Central memory CD8-positive, alpha-beta T cell (primary cell): ENCODE measurements at regions not wholly inside any gene's neighbourhood (a gene's known extent, or its start where the extent isn't known, plus 50 kb on each side); places are given as distances from the start of the nearest gene placed in this dataset.

Experiments used
- ATAC-seq: fragments of 150-1000 bp; cut with Tn5 transposase; replicated peaks from 2 replicates; pipeline ENCODE4 v1.10.0; 2022; ENCODE audit warnings: mild to moderate bottlenecking, moderate FRiP score, moderate number of reproducible peaks; ENCODE audit not compliant: poor library complexity, severe bottlenecking; ENCODE audit errors: extremely low read depth
- DNase-seq, 2 donors: peaks; one replicate each; pipeline ENCODE4 v3.0.0; 2021; ENCODE audit warnings: low spot score in 2 of 2
- H3K27ac Mint-ChIP-seq: one replicate; pipeline ENCODE4 v1.8.0; 2022; ENCODE audit warnings: low read depth, mild to moderate bottlenecking, moderate library complexity, mixed read lengths
- H3K27me3 Mint-ChIP-seq: one replicate; pipeline ENCODE4 v1.8.0; 2022; ENCODE audit warnings: mixed read lengths
- H3K36me3 Mint-ChIP-seq: one replicate; pipeline ENCODE4 v1.8.0; 2022; ENCODE audit warnings: mild to moderate bottlenecking, moderate library complexity, mixed read lengths; ENCODE audit not compliant: insufficient read depth
- H3K4me1 Mint-ChIP-seq: one replicate; pipeline ENCODE4 v1.8.0; 2022; ENCODE audit warnings: mixed read lengths
- H3K4me3 Mint-ChIP-seq: one replicate; pipeline ENCODE4 v1.8.0; 2022; ENCODE audit warnings: mild to moderate bottlenecking, moderate library complexity, mixed read lengths
- H3K9me3 Mint-ChIP-seq: one replicate; pipeline ENCODE4 v1.8.0; 2022; ENCODE audit warnings: mixed read lengths

DNA sequence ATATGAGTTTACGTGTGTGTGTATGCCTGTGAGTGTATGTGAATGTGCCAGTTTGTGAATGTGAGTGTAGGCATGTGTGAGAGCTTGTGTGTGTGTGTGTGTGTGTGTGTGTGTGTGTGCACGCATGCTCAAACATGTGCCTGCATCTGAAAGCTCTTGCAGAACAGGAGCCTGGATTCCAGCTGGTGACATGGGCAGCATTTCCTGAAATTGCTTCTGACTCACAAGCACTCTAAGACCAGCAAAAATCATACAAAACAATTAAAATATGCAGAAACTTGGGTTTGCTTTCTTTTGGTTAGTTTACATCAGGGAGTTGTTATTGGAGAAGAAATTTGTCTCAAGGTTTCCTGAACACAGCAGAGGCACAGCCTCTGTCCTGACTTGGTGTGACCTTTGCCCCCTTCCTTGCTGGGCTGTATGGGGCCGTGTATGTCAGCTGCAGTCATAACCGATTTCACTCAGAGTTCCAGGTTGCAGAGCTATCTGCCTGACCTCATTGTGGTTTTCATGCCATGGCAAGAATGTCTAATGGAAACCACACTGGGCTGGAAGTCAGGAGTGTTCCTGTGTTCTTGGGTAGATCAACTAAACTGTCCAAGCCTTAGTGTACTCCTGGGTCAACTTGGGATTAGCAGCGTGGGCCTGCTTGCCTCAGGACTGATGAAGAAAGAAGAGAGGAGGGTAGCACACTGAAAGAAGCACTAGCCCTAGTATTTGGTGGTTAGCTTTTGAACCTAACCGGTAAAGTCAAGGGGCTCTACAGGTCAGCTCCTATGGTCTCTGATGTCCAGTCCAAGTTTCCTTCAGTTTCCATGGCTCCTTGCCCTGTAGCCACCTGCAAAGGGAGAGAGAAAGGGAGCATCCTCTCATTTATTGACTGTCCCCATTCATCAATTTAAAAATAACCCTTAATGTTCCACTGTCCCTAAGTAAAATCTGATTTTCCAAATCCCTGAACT is 143.7 kb downstream of the SNX19 start:
- ATAC-seq, result no peak
- Mint-ChIP-seq H3K4me1 (no peaks in the 10 kb centered on the region), H3K9me3 (no peaks in the 10 kb centered on the region), H3K27me3 (peaks cover 14% of the 10 kb centered on the region), H3K27ac (no peak overlapping the region), H3K4me3 (no peak overlapping the region), H3K36me3 (no peaks in the 10 kb centered on the region)
- DNase-seq, result no peak

DNA sequence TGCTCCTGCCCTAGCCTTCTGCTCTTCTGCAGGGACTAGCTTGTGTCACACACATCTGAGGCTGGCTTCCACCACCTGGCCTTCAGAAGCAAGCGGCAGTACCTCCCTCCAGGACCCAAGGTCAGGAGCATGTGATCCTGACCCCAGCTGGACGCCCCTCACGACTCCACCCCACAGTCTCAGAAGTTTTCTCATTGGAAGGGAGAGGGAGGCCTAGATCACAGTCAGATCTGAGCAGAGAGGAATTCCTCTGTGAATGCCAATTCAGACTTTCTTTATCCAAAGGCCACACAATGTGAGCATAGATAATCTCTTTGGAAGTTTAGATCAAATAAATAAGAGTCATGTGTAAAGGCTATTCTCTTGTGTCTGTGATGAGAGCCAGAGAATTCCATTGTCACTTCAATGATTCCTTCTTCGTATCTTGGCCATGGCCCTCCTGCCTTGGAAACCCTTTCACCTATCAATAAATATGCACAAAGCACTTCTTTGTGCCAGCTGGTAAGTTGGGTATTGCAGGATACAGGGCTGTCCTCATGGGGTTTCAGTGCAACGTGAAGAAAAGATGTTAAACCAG is 142.9 kb downstream of the SNX19 start:
- no peak overlapping the region for H3K27ac Mint-ChIP-seq
- H3K4me3 Mint-ChIP-seq, result no peak overlapping the region
- ATAC-seq (no peak), DNase-seq (no peak)
- H3K9me3 Mint-ChIP-seq, result no peaks in the 10 kb centered on the region
- H3K36me3 Mint-ChIP-seq, result no peaks in the 10 kb centered on the region
- H3K4me1 Mint-ChIP-seq, result no peaks in the 10 kb centered on the region
- H3K27me3 Mint-ChIP-seq, result peaks cover 22% of the 10 kb centered on the region

DNA sequence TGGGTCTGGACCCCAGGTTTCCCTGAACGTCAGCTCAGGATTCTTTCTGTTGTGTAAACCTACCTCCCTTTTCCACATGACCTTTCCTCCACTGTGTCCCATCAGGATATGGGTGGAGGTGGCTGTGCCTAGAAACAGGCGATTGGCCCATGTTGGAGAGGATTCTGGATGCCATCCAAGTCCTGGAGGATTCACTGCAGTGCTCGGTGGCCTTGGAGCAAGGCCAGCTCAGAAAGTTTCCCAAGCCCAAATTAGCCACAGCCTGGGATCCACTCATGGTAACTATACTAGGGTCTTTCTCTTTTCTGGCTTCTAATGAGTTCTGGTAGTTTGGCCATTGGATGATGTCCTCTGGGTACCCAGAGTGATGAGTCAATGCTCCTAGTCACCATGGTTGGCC is 141.6 kb downstream of the SNX19 start:
- Mint-ChIP-seq H3K4me1 (no peaks in the 10 kb centered on the region), H3K27ac (no peak overlapping the region), H3K36me3 (no peaks in the 10 kb centered on the region), H3K27me3 (peaks cover 22% of the 10 kb centered on the region), H3K9me3 (no peaks in the 10 kb centered on the region), H3K4me3 (no peak overlapping the region)
- DNase-seq (no peak), ATAC-seq (no peak)

DNA sequence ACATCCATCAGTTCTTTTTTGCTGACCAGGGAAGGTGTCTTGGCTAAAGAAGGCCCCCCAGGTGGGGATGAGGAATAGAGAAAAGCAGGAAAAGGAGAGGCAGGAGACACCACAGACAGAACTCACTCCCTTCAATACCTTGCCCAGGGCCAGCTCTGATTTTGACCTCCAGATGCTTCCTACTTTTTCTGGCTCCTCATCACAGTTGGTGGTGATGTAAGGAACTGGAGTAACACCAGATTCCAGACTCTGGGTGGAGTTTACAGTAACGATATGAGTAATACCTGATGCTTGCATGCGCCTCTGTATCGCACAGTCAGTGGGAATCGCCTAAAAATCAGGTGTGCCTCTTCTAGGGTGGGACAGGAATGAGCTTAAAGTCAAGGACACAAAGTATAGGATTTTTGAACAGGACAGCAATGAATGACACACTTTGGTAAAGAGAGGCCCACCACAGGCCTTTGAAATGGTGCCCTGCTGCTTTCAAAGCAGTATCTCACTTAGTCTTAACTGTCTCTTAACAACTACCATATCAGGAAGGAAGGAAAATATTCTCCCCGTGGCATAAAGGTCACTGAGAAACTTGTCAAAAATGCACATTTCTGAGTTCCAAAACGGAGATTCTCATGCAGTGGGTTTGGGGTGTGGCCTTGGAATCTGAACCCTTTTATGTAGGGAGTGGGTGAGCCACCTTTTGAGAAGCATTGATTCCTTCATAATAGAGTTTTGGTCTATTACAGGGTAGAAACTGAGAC is 140.8 kb downstream of the SNX19 start:
- Mint-ChIP-seq H3K27me3 (peaks cover 22% of the 10 kb centered on the region), H3K9me3 (no peaks in the 10 kb centered on the region), H3K36me3 (no peaks in the 10 kb centered on the region), H3K4me1 (no peaks in the 10 kb centered on the region), H3K27ac (no peak overlapping the region), H3K4me3 (no peak overlapping the region)
- DNase-seq (no peak), ATAC-seq (no peak)

DNA sequence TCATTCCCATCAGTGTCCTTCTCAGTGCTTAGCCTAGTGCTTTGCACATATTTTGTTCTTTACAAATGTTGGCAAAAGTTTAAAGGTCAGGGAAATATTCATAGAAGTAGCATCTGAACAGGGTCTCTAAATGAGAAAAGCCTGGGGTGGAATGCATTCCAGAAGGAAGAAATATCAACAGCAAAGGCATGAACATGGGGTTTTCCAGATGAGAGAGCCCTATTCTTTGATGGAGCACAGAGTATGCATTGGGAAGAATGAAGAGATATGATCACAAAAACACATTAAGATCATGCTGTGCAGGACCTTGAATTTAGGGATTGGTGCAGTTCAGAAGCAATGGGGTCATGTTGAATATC is 140.2 kb downstream of the SNX19 start:
- no peak overlapping the region for H3K4me3 Mint-ChIP-seq
- H3K36me3 Mint-ChIP-seq, result no peaks in the 10 kb centered on the region
- peaks cover 22% of the 10 kb centered on the region for H3K27me3 Mint-ChIP-seq
- DNase-seq, result no peak
- no peak overlapping the region for H3K27ac Mint-ChIP-seq
- no peaks in the 10 kb centered on the region for H3K9me3 Mint-ChIP-seq
- ATAC-seq, result no peak
- H3K4me1 Mint-ChIP-seq, result no peaks in the 10 kb centered on the region

DNA sequence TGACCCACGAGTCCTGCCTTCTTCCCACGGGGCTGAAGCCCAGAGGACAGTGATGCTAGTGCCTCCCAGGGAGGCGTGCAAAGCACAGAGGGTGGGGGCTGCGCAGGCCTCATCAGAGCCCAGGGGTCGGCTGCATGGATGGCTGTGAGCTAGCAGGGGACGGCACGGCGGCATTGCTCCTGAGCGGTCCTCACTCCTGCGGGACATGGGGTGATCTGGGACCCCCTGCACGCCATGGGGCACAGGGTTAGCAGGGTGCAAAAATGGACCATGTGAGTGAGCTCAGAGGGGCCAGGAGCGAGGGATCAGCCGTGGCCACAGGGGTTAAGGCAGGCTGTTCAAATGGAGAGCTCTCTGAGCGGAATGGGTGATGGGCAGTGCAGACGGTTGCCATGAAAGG is 138.3 kb downstream of the SNX19 start:
- no peaks in the 10 kb centered on the region for H3K9me3 Mint-ChIP-seq
- ATAC-seq (no peak), DNase-seq (no peak)
- no peaks in the 10 kb centered on the region for H3K36me3 Mint-ChIP-seq
- H3K27me3 Mint-ChIP-seq, result peaks cover 22% of the 10 kb centered on the region
- no peaks in the 10 kb centered on the region for H3K4me1 Mint-ChIP-seq
- no peak overlapping the region for H3K4me3 Mint-ChIP-seq
- no peak overlapping the region for H3K27ac Mint-ChIP-seq

DNA sequence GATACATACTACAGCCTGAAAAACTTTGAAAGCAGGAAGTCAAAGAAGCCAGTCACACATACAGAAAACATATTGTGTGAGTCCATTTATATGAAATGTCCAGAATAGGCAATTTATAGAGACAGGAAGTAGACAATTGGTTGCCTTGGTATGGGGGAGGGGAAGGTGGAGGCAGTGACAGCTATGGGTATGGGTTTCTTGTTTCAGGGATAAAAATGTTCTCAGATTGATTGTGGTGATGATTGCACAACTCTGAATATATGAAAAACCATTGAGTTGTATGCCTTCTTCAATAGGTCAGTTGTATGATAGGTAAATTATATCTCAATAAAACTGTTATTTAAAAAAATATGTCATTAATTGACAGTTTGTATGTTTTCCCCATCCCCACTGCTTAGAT is 137.6 kb downstream of the SNX19 start:
- Mint-ChIP-seq H3K27ac (no peak overlapping the region), H3K9me3 (no peaks in the 10 kb centered on the region), H3K4me1 (no peaks in the 10 kb centered on the region), H3K4me3 (no peak overlapping the region), H3K27me3 (peaks cover 22% of the 10 kb centered on the region), H3K36me3 (no peaks in the 10 kb centered on the region)
- ATAC-seq, result no peak
- DNase-seq, result no peak

DNA sequence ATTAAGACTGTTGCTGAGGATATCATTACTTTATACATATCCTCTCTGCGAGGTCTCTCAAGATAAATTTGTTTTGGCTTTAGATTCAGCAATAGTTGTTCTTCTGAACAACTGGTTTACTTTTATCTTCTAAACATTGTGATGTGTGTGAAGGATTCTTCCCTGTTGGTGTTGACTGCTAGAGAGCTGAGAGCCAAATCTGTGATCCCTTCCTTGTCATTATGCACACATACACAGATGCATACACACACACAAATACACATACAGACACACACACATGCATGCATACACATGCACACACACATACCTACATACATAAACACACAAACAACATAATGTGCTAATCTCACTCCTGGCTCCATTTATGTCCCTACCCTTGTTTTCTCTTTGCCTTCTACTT is 137.0 kb downstream of the SNX19 start:
- Mint-ChIP-seq H3K4me3 (no peak overlapping the region), H3K27ac (no peak overlapping the region), H3K27me3 (peaks cover 22% of the 10 kb centered on the region), H3K9me3 (no peaks in the 10 kb centered on the region), H3K4me1 (no peaks in the 10 kb centered on the region), H3K36me3 (no peaks in the 10 kb centered on the region)
- DNase-seq (no peak), ATAC-seq (no peak)

DNA sequence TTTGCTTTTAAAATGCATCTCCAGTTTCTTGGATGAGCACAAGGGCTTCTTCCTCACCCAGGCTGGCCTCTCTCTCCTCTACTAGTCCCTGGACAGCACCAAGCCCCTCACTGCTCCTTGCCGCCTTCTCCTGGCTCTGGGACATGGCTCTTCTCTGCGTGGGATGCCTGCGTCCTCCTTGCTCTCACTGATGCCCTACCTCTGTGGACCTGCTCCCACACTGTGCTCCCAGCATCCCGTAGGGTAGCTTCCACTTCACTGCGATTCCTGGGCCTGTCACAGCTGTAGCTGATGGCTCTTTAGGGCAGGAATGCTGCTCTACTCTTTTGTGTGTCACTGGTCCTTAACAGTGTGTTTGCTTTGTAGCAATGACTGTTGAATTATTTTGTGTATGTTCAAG is 136.3 kb downstream of the SNX19 start:
- Mint-ChIP-seq H3K27me3 (peaks cover 22% of the 10 kb centered on the region), H3K9me3 (no peaks in the 10 kb centered on the region), H3K27ac (no peak overlapping the region), H3K4me1 (no peaks in the 10 kb centered on the region), H3K36me3 (no peaks in the 10 kb centered on the region), H3K4me3 (no peak overlapping the region)
- DNase-seq (no peak), ATAC-seq (no peak)

DNA sequence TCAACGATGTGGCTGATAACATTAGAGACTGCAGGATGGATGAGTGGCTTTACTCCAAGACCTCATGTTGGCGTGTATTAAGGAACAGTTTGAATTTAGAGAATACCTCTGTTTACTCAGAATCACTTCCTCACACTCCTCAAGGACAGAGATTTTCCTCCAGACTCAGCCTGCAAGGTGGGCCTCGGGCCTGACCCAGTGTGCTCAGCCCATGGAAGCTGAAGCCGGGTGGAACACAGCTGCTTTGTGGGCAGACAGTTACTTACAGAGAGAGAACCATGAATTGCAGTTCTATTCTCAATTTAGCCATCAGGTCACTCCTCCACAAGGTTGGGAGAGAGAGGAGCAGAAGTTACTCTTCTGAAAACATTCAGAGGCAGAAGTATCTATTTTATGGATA is 135.8 kb downstream of the SNX19 start:
- H3K27me3 Mint-ChIP-seq, result peaks cover 22% of the 10 kb centered on the region
- no peaks in the 10 kb centered on the region for H3K9me3 Mint-ChIP-seq
- H3K36me3 Mint-ChIP-seq, result no peaks in the 10 kb centered on the region
- no peak for ATAC-seq
- DNase-seq, result no peak
- no peaks in the 10 kb centered on the region for H3K4me1 Mint-ChIP-seq
- no peak overlapping the region for H3K4me3 Mint-ChIP-seq
- H3K27ac Mint-ChIP-seq, result no peak overlapping the region

DNA sequence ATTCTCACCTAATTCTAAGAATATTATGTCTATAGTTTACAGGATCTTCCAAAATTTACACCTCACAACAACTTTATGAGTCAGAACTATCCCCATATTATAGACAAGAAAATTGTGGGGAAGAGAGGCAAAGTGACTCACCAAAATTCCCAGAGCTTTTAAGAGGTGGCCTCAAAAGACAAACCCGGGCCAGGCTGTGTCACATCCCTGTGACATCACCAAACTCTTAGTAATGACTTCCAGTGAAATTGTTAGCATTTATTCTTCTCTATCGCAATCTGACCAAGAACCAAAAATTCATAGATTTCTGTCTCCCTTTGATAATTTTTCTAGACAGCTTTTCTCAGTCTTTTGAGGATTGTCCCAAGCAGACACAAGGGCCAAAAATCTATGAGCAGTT is 134.3 kb downstream of the SNX19 start:
- no peak overlapping the region for H3K27ac Mint-ChIP-seq
- H3K4me3 Mint-ChIP-seq, result no peak overlapping the region
- H3K27me3 Mint-ChIP-seq, result peaks cover 23% of the 10 kb centered on the region
- H3K4me1 Mint-ChIP-seq, result no peaks in the 10 kb centered on the region
- H3K36me3 Mint-ChIP-seq, result no peaks in the 10 kb centered on the region
- DNase-seq (no peak), ATAC-seq (no peak)
- no peaks in the 10 kb centered on the region for H3K9me3 Mint-ChIP-seq

DNA sequence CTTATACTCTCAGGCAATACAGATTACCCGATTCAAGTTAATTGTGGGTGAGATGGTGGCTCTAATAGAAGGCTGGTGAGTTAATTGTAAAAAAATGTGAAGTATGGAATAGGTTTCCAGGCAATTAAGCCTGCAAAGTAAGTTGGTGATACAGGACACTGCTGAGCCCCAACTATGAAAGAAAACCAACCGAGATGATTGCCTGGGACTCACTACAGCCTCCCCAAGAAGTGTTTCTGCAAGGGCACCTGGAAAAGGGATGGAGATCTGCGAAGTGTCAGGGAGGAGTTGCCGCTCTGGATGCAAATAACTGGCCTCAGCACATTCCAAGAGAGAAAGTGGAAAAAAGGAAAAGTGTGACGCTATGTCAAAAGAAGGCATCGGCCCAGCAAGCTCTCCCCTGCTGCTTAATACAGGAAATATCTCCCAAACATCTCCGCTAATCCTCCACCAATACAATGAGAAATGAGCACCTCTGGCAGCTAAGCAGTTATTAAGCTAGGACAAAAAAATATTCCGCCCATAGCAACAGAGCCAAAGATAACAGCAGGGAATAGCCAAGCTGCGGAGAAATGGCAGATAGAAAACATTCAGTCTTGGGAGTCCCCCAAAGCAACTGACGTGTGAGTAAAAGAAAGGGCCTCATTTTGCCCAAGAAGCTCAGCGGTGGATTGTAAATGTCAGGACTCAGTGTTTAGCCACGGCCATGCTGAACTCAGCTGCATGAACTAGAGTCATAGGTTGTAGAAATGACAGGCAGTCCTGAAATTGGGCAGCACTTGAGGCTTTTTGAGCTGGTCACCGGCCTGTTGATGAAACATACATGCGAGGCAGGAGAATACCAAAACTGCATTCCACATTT is 133.7 kb downstream of the SNX19 start:
- no peak overlapping the region for H3K4me3 Mint-ChIP-seq
- DNase-seq (no peak), ATAC-seq (no peak)
- H3K36me3 Mint-ChIP-seq, result no peaks in the 10 kb centered on the region
- no peaks in the 10 kb centered on the region for H3K4me1 Mint-ChIP-seq
- peaks cover 24% of the 10 kb centered on the region for H3K27me3 Mint-ChIP-seq
- no peaks in the 10 kb centered on the region for H3K9me3 Mint-ChIP-seq
- H3K27ac Mint-ChIP-seq, result no peak overlapping the region
